RKO (cell line): ENCODE measurements at regions not wholly inside any gene's neighbourhood (a gene's known extent, or its start where the extent isn't known, plus 50 kb on each side); places are given as distances from the start of the nearest gene placed in this dataset.
A peak's percentile ranks its signal among the peaks of the same experiment; 100 is the strongest.
"Not testable (repeated sequence)": the region's sequence is repeated elsewhere in the genome, so short reads cannot be mapped to it uniquely, and the experiment has no call there.

Source experiments
- DNase-seq: peaks from one replicate; pipeline ENCODE4 v3.0.0-alpha.2; 2016; ENCODE audit warnings: low spot score

- DNase-seq = no peak
Measured at GRCh38 chr15:55126111-55126510, 70.6 kb downstream of the RSL24D1 start.

GRCh38 chr15:55124616-55125015 is 72.1 kb downstream of the RSL24D1 start:
- no peak for DNase-seq

GRCh38 chr15:55118344-55118870 is 78.3 kb downstream of the RSL24D1 start:
- DNase-seq = no peak

- no peak for DNase-seq
Measured at GRCh38 chr15:55116636-55117035, 80.1 kb downstream of the RSL24D1 start.

- no peak for DNase-seq
Measured at GRCh38 chr15:55113736-55114135, 83.0 kb downstream of the RSL24D1 start.

GRCh38 chr15:55112706-55113105 is 84.0 kb downstream of the RSL24D1 start:
- DNase-seq = no peak

- no peak for DNase-seq
Measured at GRCh38 chr15:55110446-55110845, 86.3 kb downstream of the RSL24D1 start.

- peak; percentile 59 for DNase-seq
Measured at GRCh38 chr15:55108858-55109518, 87.8 kb downstream of the RSL24D1 start.

- no peak for DNase-seq
Measured at GRCh38 chr15:55108448-55108847, 88.3 kb downstream of the RSL24D1 start.

GRCh38 chr15:55106155-55106554 is 90.6 kb downstream of the RSL24D1 start:
- no peak for DNase-seq

GRCh38 chr15:55094136-55094535 is 102.6 kb downstream of the RSL24D1 start:
- DNase-seq = no peak

- no peak for DNase-seq
Measured at GRCh38 chr15:55088207-55088606, 108.5 kb downstream of the RSL24D1 start.

GRCh38 chr15:55084673-55085072 is 112.1 kb downstream of the RSL24D1 start:
- DNase-seq = no peak

GRCh38 chr15:55084216-55084615 is 112.5 kb downstream of the RSL24D1 start:
- no peak for DNase-seq

- DNase-seq = not testable (repeated sequence)
Measured at GRCh38 chr15:55077052-55077451, 119.7 kb downstream of the RSL24D1 start.

- no peak for DNase-seq
Measured at GRCh38 chr15:55074431-55074830, 122.3 kb downstream of the RSL24D1 start.

GRCh38 chr15:55063970-55064369 is 132.8 kb downstream of the RSL24D1 start:
- not testable (repeated sequence) for DNase-seq

GRCh38 chr15:55060836-55061235 is 135.9 kb downstream of the RSL24D1 start:
- DNase-seq = no peak

GRCh38 chr15:55056500-55056899 is 140.2 kb downstream of the RSL24D1 start:
- DNase-seq = no peak

- DNase-seq = no peak
Measured at GRCh38 chr15:55044162-55044561, 152.6 kb downstream of the RSL24D1 start.

GRCh38 chr15:55037071-55037470 is 159.7 kb downstream of the RSL24D1 start:
- DNase-seq = no peak

GRCh38 chr15:55035749-55036148 is 161.0 kb downstream of the RSL24D1 start:
- no peak for DNase-seq

GRCh38 chr15:55033574-55033973 is 163.2 kb downstream of the RSL24D1 start:
- no peak for DNase-seq

GRCh38 chr15:55031727-55032126 is 165.0 kb downstream of the RSL24D1 start:
- DNase-seq = no peak
